ENCODE measurements at regions not wholly inside any gene's neighbourhood (a gene's known extent, or its start where the extent isn't known, plus 50 kb on each side); places are given as distances from the start of the nearest gene placed in this dataset.
"Not testable (repeated sequence)": the region's sequence is repeated elsewhere in the genome, so short reads cannot be mapped to it uniquely, and the experiment has no call there.

DNA sequence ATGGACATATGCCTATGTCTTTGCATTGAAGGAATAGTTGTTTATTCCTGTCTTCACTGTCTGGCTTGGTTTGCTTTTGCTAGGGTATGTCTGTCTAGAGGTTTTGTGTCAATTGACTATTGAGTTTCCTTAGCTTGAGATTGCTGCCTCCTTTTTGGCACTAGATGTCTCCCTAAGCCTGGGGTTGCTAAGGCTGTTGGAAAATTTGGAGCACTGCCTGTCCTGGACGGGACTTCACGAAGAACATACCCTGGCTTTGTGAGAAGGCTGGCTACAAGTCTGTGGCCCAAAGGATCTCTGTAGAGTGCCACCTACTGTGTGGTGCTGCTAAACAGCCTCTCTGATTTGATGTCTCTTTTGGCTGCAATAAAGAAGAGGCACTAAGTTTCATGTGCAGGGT lies 183.8 kb upstream of the NUDT10 start:
- no peak for DNase-seq (ENCODE audit: low spot score)

DNA sequence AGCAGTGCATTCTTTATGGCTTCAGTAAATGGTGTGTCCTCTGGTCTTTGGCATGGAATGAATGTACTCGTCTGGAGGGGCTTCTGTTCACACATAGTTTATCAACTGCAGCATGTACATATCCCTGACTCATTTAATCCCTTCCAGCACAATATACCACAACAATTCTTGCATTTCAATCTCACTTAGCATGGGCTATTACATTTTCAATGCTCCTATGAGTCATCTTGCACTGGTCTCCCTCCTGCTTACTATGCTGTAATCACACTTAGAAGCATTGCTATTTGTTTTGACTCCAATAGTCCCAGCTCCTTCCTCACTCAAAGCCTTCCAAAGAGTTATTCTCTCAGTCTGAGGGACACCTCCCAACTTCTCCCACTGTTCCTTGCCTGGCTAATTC lies 180.9 kb upstream of the NUDT10 start:
- DNase-seq (ENCODE audit: low spot score) = no peak

DNA sequence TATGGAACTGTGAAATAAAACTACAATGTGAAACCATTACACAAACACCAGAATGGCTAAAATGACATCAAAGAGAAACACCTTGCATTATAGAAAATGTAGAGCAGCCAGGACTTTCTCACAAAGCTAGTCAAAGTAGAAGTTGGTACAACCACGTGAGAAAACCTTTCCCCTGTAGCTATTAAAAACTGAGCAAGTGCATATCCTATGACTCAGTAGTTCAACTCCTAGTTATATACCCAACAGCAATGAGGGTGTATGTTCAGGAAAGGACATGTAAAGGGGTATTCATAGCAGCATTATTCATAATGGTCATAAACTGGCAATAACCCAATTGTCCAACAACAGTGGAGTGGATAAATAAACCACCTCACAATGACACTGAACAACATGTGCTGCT lies 177.5 kb upstream of the NUDT10 start:
- no peak for DNase-seq (ENCODE audit: low spot score)

- DNase-seq (ENCODE audit: low spot score) = no peak
Observed at GRCh38 chrX:51155566-51155965, 177.1 kb upstream of the NUDT10 start.

- no peak for DNase-seq (ENCODE audit: low spot score)
Observed at GRCh38 chrX:51158231-51158630, 174.4 kb upstream of the NUDT10 start.

DNA sequence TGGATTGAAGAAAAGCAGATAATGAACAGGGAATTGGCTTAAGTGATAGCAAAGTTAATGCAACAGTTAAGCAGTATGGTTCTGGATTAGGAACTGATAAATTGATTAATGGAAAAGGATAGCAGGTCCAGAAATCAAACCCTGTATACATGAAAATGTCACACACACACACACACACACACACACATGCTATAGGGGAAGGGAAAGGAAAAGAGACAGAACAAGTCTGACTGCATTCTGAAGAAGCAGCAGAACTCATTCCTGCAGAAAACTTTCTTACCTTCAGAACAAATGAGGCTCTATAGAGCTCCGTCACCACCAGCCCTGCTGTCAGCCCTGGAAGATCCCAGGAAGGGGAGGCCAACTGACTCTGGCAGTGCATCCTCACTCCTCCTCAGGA lies 173.2 kb upstream of the NUDT10 start:
- DNase-seq (ENCODE audit: low spot score) = not testable (repeated sequence)

- DNase-seq (ENCODE audit: low spot score) = no peak
Observed at GRCh38 chrX:51163730-51164129, 168.9 kb upstream of the NUDT10 start.

GRCh38 chrX:51178356-51178900 lies 154.2 kb upstream of the NUDT10 start:
- not testable (repeated sequence) for DNase-seq (ENCODE audit: low spot score)

DNA sequence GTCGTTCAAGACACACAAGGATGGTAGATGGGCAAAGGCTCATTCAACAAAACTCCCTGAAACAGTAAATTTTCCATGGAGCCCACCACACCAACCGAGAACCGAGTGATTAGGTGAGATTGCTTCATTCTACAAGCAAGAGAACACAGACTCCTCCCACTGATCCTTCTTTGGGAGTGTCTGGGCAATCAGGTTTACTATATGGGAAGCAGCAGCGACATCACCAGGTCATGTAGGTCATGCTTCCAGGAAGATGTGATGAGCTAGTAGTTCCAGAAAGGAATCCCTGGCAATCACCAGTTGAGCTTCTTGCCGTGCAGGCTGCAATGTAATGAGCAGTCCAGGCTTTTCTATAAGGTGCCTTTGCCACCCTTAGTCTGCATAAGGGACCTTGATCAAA lies 152.8 kb upstream of the NUDT10 start:
- DNase-seq (ENCODE audit: low spot score) = not testable (repeated sequence)

DNA sequence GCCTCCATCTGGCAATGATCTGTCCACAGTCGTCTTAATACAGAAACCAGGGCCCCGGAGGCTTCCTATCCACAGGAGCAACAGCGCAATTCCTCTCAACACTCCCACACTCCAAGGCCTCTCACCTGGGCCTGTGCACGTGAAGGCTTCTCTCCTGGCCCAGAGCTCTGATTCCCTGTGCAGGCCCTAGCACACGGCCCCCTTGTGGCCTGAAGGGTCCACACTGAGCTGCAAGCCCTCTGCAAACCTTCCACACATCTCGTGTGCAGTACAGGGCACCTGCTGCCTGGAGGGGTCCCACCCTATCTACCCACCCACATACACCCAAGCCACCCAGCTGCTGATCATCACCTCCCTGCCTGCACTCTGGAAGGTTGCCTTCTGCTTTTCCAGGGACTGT lies 150.1 kb upstream of the NUDT10 start:
- no peak for DNase-seq (ENCODE audit: low spot score)

- no peak for DNase-seq (ENCODE audit: low spot score)
Observed at GRCh38 chrX:51192104-51192503, 140.5 kb upstream of the NUDT10 start.

DNA sequence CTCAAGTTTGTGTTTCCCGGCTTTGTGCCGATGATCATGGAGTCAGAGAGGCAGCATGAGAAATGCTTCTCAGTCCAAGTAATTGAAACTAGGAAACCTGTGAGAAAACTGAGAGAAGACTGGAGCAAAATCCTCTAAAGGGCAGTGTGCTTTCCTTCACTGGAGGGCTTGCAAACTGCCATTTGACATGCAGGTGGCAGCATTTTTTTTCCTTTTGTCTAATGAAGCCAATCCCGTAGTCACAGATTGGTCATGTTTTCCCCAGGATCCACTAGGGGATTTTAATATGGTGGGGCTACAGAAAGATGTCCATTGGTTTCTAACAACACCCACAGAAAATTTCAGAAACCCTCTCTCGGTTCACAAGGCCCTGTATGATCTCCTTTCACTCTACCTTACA lies 117.4 kb upstream of the NUDT10 start:
- no peak for DNase-seq (ENCODE audit: low spot score)

- no peak for DNase-seq (ENCODE audit: low spot score)
Observed at GRCh38 chrX:51215856-51216255, 116.8 kb upstream of the NUDT10 start.

- no peak for DNase-seq (ENCODE audit: low spot score)
Observed at GRCh38 chrX:51242212-51242611, 90.4 kb upstream of the NUDT10 start.

GRCh38 chrX:51257490-51257889 lies 75.1 kb upstream of the NUDT10 start:
- DNase-seq (ENCODE audit: low spot score) = peak; percentile 14

DNA sequence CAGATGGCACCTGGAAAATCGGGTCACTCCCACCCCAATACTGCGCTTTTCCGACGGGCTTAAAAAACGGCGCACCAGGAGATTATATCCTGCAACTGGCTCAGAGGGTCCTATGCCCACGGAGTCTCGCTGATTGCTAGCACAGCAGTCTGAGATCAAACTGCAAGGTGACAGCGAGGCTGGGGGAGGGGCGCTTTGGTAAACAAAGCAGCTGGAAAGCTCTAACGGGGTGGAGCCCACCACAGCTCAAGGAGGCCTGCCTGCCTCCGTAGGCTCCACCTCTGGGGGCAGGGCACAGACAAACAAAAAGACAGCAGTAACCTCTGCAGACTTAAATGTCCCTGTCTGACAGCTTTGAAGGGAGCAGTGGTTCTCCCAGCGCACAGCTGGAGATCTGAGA lies 70.4 kb upstream of the NUDT10 start:
- not testable (repeated sequence) for DNase-seq (ENCODE audit: low spot score)

DNA sequence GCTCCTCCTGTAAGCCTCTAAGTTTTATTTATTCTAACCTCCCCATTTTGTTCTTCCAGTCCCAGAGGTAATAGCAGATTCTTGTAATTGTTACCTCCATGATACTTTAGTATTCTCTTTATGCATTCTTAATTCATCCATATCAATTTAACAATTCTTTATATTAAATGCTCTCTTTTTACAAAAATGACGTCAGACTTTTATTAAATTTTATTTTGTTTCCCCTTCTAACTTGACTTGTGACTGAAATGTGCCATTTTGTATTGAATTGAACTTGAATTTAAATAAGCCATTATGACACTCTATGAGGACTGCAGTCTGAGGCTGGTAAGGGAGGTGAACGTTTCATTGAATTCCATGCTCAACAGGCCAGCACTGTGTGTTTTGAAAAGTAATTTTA lies 60.0 kb upstream of the NUDT10 start:
- DNase-seq (ENCODE audit: low spot score) = no peak

- DNase-seq (ENCODE audit: low spot score) = no peak
Observed at GRCh38 chrX:51281758-51282318, 50.8 kb upstream of the NUDT10 start.

Measured in kidney capillary endothelial cell (primary cell).